ENCODE measurements at regions not wholly inside any gene's neighbourhood (a gene's known extent, or its start where the extent isn't known, plus 50 kb on each side); places are given as distances from the start of the nearest gene placed in this dataset.
"Not testable (repeated sequence)": the region's sequence is repeated elsewhere in the genome, so short reads cannot be mapped to it uniquely, and the experiment has no call there.

GRCh38 chr2:16813593-16813992 lies 148.0 kb upstream of the CYRIA start:
- DNase-seq (ENCODE audit: low read depth), result no peak

DNA sequence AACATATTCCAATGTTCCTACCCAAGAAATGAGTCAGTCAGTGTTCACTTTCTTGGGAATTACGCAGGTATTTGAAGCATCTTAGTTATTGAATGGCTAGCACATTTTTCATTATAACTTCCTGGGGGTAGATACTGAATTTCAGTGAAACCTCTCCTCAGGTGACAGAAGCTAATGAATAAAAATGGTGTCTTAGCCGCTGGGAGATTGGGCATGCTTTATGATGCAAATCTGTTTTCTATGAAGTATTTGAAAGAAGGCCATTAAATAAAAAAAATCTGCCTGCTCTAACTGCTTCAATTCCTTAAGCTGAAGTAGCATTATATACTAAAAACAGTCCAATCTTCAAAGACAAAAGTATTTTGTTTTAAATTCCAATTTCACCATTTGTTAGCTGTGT lies 132.8 kb upstream of the CYRIA start:
- DNase-seq (ENCODE audit: low read depth), result no peak

DNA sequence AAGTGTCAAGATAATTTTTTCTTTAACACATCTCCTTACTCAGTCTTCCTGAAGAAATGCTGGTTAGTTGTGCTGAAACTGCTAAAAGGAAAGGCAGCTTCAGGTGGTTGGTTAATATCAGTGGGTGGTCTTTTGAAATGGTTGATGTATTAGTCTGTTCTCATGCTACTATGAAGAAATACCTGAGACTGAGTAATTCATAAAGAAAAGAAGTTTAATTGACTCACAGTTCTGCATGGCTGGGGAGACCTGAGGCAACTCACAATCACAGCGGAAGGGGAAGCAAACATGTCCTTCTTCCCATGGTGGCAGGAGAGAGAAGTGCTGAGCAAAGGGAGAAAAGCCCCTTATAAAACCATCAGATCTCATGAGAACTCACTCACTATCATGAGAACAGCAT lies 125.9 kb upstream of the CYRIA start:
- DNase-seq (ENCODE audit: low read depth), result no peak

GRCh38 chr2:16785149-16785548 lies 119.5 kb upstream of the CYRIA start:
- no peak for DNase-seq (ENCODE audit: low read depth)

GRCh38 chr2:16784652-16785051 lies 119.0 kb upstream of the CYRIA start:
- no peak for DNase-seq (ENCODE audit: low read depth)

- DNase-seq (ENCODE audit: low read depth), result no peak
Observed at GRCh38 chr2:16777123-16777870, 111.7 kb upstream of the CYRIA start.

GRCh38 chr2:16775899-16776231 lies 110.2 kb upstream of the CYRIA start:
- DNase-seq (ENCODE audit: low read depth), result no peak

GRCh38 chr2:16774980-16775898 lies 109.6 kb upstream of the CYRIA start:
- no peak for DNase-seq (ENCODE audit: low read depth)

DNA sequence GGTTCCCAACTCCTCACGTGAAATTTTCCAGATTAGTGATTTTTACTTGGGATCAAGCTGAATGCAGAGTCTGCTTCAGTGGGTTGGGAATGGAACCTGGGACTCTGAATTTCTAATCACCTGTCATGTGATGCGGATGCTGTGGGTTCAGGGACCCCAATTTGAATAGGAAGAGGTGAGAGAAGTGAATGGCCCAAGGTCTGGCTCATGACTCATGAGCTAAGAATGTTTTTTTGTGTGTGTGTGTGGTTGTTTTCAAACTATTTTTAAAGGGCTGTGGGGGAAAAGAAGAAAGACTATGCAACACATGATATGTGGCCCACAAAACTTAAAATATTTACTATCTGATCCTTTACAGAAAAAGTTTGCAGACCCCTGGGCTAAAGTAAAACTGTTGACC lies 108.5 kb upstream of the CYRIA start:
- DNase-seq (ENCODE audit: low read depth), result no peak

DNA sequence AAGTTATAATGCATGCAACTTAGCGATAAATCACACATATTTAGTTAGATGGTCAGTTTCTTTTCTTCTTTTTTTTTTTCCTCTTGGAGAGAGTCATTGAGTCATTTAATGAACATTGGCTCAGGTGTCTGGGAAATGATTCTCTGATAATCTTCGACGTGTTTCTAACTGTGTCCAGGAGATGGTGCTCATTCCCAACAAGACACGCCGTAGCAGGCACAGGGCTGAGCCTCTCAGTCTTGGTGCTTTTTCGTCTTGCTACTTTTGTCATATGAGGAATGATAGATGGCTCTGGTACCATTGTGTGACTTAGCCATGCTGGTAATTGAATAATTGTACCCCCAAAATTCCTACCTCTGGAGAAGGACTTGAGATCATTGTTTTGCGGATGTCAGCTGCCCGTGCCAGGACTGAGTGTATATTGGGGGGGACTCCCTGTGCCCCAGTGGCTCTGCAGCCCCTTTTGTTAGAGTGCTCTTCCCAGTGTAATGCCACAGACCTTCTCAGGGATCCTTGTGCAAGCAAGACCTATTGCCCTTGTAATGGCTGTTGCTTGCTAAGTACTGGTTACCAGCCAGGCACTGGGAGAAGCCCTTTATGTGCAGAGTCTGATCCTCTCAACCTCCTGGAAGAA lies 107.6 kb upstream of the CYRIA start:
- DNase-seq (ENCODE audit: low read depth), result peak; percentile 34

GRCh38 chr2:16767789-16768476 lies 102.3 kb upstream of the CYRIA start:
- DNase-seq (ENCODE audit: low read depth), result no peak

DNA sequence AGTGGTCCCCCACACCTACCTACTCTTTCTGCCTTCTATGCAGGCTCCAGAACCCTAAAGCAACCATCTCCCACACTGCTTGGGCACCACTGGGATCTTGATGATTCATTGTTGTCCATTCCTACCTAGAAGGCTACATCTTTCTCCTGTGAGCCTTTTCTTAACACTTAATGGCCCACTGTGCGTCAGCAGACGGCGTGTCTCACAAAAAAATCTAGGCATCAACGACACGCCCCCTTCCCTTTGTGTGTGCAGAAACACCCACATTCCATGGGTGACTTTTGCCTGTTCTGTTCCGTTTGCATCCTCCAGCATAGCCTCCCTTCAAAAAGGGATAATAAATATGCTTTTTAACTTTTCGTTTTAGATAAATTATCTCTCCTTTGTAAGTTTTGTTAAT lies 99.7 kb upstream of the CYRIA start:
- no peak for DNase-seq (ENCODE audit: low read depth)

GRCh38 chr2:16764487-16764886 lies 98.9 kb upstream of the CYRIA start:
- no peak for DNase-seq (ENCODE audit: low read depth)

DNA sequence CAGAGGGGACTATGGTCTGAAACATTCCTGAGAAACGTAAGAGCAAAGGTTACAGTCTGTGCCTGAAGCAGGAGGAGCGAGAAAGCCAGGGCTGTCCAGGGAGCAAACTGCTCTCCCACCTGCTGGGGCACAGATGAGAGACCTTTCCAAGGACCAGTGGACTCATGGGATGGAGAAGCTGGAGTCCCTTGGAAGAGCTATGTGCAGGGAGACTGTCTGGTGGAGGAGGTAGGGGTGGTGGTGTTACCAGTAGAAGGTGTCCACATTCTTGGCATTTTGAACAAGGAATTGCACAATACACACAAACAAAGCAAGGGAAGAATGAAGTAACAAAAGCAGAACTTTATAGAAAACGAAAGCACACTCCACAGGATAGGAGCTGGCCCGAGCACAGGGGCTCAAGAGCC lies 97.9 kb upstream of the CYRIA start:
- no peak for DNase-seq (ENCODE audit: low read depth)

DNA sequence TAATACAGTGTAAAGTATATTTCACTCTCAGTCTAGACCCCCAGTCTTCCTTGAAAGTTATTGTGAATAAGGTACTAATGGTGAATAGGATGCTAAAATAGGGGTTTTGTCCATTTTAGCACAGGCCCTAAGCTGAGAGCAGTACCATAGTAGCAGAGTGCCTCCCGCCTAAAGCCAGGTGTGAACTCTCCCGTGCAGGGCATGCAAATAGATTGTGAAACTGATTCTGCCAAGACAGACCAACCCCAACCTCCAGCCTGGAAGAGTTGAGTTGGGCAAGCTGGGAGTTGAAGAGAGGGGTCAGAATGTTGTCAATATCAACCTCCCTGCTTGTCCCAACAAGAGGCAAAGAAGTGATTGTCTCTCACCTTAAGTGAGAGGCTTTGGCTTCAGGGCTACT lies 97.4 kb upstream of the CYRIA start:
- no peak for DNase-seq (ENCODE audit: low read depth)

DNA sequence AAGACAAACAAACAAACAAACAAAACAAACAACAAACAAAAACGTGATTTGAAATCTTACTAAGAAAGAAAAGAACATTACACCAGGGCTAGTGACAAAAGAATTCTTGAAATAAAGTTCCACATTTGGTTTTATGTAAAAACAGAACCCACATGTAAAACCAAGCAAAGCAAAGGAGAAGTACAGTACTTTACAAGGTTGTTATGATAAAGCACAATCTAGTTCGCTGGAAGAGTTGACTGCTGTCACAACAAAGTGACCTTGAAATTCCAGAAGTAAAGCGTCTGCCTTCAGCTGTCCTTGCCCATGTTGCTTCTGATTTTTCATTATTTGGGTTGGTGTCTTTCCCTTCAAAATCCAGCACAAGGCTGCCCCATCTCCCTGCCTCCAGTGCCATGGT lies 94.8 kb upstream of the CYRIA start:
- DNase-seq (ENCODE audit: low read depth), result no peak

DNA sequence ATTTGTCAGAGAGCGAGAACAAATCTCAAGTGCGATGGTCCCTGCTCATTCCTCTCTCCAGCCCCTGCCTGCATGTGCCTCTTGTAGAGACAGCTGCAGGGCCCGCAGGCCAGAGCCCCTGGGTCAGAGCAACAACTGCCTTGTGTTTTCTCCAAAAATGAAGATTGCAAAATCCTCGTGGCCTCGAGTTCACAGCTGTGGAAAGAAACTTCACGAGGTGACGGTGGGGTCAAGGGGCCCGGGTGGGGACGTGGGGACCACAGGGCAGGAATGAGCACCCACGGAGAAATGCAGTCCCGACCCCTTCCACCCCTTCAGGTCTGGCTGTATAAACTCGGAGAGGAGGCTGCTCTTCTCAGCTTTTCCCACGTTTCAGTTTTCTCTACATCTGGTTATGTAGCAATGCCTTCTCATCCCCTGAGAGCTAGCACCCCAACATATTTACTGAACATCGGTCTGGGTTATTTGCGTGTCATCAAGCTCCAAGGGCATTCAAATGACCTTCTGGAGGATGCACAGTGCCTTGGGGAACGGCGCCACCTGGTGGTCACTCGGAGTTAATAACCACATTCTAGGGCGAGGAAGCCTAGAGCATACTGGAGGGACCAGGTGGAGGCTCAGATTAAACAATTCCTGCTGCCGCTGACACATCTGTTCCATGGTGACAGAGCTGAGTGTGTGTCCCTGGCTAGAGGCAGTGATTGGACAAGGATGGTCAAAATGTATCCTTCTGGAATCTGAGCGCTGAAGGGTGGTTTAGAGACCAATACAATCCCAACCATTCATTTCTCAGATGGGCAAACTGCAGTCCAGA lies 91.4 kb upstream of the CYRIA start:
- DNase-seq (ENCODE audit: low read depth), result peak; percentile 55

DNA sequence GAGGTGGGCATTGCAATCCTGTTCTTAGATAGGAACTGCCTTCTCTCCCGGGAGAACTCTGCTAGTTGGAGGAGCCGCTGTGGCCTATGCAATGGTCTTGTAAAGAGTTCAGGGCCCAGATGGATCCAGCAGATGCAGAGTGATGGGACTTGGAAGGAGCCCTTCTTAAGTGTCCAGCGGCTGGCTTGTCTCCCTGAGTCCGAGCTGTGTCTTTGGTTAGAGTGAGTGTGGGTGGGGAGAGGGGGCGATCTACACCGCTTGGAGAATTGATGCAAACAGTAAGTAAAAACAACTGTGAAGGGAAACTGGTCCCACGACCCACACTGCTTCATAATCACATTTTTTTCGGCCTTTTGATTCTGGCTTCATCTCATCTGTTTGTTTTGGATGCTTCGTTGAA lies 89.8 kb upstream of the CYRIA start:
- DNase-seq (ENCODE audit: low read depth), result no peak

GRCh38 chr2:16753025-16753424 lies 87.4 kb upstream of the CYRIA start:
- not testable (repeated sequence) for DNase-seq (ENCODE audit: low read depth)

GRCh38 chr2:16750925-16751214 lies 85.2 kb upstream of the CYRIA start:
- not testable (repeated sequence) for DNase-seq (ENCODE audit: low read depth)

DNA sequence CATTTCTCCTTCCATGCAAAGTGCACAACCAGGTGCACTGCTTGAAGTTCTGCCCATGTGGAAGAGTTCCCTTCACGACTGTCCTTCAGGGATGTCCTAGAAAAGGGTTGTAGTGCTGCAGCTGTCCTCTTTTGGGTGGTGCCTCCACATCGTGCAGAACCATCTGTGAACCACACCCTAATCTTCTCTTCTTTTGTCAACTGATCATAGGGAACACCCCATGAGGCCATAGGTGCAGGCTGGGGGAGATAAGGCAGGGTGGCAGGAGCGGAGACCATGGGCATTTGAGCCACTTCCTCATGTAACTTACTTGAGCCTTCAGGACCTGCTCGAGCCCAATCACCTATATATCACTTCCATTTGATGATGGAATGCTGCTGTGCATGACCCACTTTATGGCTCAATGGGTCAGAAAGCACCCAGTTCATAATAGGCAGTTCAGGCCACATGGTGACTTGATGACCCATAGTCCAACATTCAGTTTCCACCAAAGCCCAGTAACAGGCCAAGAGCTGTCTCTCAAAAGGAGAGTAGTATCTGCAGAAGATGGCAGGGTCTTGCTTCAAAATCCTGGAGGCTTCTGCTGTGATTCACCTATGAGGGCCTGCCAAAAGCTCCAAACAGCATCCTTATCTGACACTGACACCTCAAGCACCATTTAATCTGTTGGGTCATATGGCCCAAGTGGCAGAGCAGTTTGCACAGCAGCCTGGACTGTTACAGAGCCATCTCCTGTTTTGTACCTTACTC lies 84.7 kb upstream of the CYRIA start:
- DNase-seq (ENCODE audit: low read depth), result no peak

All from fibroblast of the conjunctiva (primary cell).